ENCODE measurements at regions not wholly inside any gene's neighbourhood (a gene's known extent, or its start where the extent isn't known, plus 50 kb on each side); places are given as distances from the start of the nearest gene placed in this dataset.

GRCh38 chr9:26722755-26723154 is 169.8 kb downstream of the CAAP1 start (continued):
- TF ChIP-seq, protein P1, sequence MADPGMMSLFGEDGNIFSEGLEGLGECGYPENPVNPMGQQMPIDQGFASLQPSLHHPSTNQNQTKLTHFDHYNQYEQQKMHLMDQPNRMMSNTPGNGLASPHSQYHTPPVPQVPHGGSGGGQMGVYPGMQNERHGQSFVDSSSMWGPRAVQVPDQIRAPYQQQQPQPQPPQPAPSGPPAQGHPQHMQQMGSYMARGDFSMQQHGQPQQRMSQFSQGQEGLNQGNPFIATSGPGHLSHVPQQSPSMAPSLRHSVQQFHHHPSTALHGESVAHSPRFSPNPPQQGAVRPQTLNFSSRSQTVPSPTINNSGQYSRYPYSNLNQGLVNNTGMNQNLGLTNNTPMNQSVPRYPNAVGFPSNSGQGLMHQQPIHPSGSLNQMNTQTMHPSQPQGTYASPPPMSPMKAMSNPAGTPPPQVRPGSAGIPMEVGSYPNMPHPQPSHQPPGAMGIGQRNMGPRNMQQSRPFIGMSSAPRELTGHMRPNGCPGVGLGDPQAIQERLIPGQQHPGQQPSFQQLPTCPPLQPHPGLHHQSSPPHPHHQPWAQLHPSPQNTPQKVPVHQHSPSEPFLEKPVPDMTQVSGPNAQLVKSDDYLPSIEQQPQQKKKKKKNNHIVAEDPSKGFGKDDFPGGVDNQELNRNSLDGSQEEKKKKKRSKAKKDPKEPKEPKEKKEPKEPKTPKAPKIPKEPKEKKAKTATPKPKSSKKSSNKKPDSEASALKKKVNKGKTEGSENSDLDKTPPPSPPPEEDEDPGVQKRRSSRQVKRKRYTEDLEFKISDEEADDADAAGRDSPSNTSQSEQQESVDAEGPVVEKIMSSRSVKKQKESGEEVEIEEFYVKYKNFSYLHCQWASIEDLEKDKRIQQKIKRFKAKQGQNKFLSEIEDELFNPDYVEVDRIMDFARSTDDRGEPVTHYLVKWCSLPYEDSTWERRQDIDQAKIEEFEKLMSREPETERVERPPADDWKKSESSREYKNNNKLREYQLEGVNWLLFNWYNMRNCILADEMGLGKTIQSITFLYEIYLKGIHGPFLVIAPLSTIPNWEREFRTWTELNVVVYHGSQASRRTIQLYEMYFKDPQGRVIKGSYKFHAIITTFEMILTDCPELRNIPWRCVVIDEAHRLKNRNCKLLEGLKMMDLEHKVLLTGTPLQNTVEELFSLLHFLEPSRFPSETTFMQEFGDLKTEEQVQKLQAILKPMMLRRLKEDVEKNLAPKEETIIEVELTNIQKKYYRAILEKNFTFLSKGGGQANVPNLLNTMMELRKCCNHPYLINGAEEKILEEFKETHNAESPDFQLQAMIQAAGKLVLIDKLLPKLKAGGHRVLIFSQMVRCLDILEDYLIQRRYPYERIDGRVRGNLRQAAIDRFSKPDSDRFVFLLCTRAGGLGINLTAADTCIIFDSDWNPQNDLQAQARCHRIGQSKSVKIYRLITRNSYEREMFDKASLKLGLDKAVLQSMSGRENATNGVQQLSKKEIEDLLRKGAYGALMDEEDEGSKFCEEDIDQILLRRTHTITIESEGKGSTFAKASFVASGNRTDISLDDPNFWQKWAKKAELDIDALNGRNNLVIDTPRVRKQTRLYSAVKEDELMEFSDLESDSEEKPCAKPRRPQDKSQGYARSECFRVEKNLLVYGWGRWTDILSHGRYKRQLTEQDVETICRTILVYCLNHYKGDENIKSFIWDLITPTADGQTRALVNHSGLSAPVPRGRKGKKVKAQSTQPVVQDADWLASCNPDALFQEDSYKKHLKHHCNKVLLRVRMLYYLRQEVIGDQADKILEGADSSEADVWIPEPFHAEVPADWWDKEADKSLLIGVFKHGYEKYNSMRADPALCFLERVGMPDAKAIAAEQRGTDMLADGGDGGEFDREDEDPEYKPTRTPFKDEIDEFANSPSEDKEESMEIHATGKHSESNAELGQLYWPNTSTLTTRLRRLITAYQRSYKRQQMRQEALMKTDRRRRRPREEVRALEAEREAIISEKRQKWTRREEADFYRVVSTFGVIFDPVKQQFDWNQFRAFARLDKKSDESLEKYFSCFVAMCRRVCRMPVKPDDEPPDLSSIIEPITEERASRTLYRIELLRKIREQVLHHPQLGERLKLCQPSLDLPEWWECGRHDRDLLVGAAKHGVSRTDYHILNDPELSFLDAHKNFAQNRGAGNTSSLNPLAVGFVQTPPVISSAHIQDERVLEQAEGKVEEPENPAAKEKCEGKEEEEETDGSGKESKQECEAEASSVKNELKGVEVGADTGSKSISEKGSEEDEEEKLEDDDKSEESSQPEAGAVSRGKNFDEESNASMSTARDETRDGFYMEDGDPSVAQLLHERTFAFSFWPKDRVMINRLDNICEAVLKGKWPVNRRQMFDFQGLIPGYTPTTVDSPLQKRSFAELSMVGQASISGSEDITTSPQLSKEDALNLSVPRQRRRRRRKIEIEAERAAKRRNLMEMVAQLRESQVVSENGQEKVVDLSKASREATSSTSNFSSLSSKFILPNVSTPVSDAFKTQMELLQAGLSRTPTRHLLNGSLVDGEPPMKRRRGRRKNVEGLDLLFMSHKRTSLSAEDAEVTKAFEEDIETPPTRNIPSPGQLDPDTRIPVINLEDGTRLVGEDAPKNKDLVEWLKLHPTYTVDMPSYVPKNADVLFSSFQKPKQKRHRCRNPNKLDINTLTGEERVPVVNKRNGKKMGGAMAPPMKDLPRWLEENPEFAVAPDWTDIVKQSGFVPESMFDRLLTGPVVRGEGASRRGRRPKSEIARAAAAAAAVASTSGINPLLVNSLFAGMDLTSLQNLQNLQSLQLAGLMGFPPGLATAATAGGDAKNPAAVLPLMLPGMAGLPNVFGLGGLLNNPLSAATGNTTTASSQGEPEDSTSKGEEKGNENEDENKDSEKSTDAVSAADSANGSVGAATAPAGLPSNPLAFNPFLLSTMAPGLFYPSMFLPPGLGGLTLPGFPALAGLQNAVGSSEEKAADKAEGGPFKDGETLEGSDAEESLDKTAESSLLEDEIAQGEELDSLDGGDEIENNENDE (IDR thresholded peaks at IDR 0.05; ENCODE audit: insufficient replicate concordance, low read length), result no peak
- TF ChIP-seq BCL11A (IDR thresholded peaks at IDR 0.05; ENCODE audit: low read depth in 2 of 2, low read length in 2 of 2) (no peak), ASH2L (IDR thresholded peaks at IDR 0.05; ENCODE audit: low read length) (no peak), GTF2F1 (IDR thresholded peaks at IDR 0.05; ENCODE audit: borderline replicate concordance, low read depth, low read length) (no peak), TAF1 (IDR thresholded peaks at IDR 0.05; ENCODE audit: low read depth, low read length) (no peak), TCF12 (IDR thresholded peaks at IDR 0.05; ENCODE audit: low read depth, low read length) (no peak), EP300 (IDR thresholded peaks at IDR 0.05; ENCODE audit: borderline replicate concordance in 1 of 2, low read depth in 2 of 2, low read length in 2 of 2) (no peak), RXRA (IDR thresholded peaks at IDR 0.05; ENCODE audit: insufficient read depth, low read depth, low read length) (no peak), KDM4A (IDR thresholded peaks at IDR 0.05; ENCODE audit: low read depth, low read length, severe bottlenecking) (no peak), HDAC2 (IDR thresholded peaks at IDR 0.05; ENCODE audit: borderline replicate concordance in 1 of 2, low read depth in 2 of 2, low read length in 2 of 2) (no peak)
